ENCODE measurements at regions not wholly inside any gene's neighbourhood (a gene's known extent, or its start where the extent isn't known, plus 50 kb on each side); places are given as distances from the start of the nearest gene placed in this dataset.

DNA sequence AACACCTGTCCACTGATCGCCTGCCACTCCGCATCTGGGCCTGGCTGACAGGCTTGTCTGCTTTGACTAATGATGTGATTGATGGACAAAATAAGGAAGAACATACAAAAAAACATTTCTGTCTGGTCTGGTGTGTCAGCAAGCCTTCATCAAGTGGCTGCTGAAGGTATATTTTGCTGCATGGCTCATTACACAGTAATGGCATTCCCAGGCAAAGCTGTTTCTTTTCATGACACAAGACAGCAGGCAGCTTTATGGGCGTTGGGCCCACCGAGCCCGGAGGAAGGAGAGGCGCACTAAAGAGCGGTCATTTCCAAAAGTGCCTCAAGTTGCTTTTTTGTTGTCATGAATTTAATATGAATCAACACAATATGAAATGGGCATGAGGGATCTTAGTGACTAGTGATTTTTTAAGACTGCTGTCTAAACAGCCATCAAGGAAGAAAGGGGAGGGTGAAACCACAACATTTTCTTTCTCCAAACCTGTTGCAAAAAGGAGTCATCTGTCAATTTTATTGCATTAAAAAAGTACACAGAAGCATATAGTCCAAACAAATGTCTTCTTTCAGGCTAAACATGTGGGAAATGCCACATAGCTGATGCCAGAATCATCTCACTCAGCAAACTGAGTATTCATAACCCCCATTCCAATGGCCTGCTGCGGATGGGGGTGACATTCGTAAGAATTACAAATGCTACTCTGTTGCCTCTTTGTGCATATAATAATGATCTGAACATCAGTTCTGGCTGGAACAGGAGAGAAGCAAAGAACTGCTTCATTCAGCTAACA is 476.6 kb downstream of the ZNF536 start:
- Histone ChIP-seq H4K5ac (ENCODE audit: insufficient read length, low read depth, low read length) (no peak overlapping the region), H3K4me2 (ENCODE audit: insufficient read depth in 1 of 2, low read depth in 2 of 2, low read length in 2 of 2) (no peak overlapping the region), H3K4me3 (ENCODE audit: extremely low read depth in 1 of 4, insufficient read depth in 2 of 4, low read depth in 3 of 4, low read length in 4 of 4) (no peak overlapping the region), H3K9me3 (ENCODE audit: insufficient read depth in 2 of 2, low read depth in 1 of 2, low read length in 1 of 2) (peaks cover 0 to 2% of the 10 kb centered on the region in 2 experiments; a peak in 1 of 4 replicates), H2AFZ (ENCODE audit: low read length) (no peak overlapping the region), H3K36me3 (ENCODE audit: control insufficient read depth in 2 of 4, insufficient read depth in 4 of 4, low read length in 3 of 4) (no peaks in the 10 kb centered on the region), H2BK12ac (ENCODE audit: low read depth, low read length) (no peak overlapping the region), H3K27me3 (replicated peaks in 1 of 4; ENCODE audit: control insufficient read depth in 3 of 4, extremely low read depth in 1 of 4, insufficient read depth in 3 of 4, low read length in 3 of 4) (no peaks in the 10 kb centered on the region), H4K20me1 (replicated peaks in 1 of 2; ENCODE audit: control insufficient read depth in 1 of 2, insufficient read depth in 2 of 2, low read length in 2 of 2) (no peaks in the 10 kb centered on the region), H3K14ac (ENCODE audit: insufficient read length) (no peak overlapping the region), H3K56ac (replicated peaks; ENCODE audit: insufficient read length, low read depth, low read length) (no peak overlapping the region), H2BK5ac (ENCODE audit: low read depth, low read length) (no peak overlapping the region), H3K4ac (replicated peaks; ENCODE audit: insufficient read length, low read depth, low read length) (no peak overlapping the region), H3K4me1 (replicated peaks in 1 of 4; ENCODE audit: control insufficient read depth in 3 of 4, insufficient read depth in 4 of 4, low read length in 3 of 4) (no peaks in the 10 kb centered on the region), H3K79me2 (ENCODE audit: control insufficient read depth in 1 of 2, insufficient read depth in 2 of 2, low read length in 2 of 2) (no peaks in the 10 kb centered on the region), H2AK5ac (ENCODE audit: low read depth, low read length) (no peak overlapping the region), H3K18ac (ENCODE audit: extremely low read depth, low read length) (no peak overlapping the region), H3K23me2 (ENCODE audit: low read depth, low read length) (no peaks in the 10 kb centered on the region; the same call in 1 of the 2 replicates), H4K91ac (replicated peaks; ENCODE audit: insufficient read length, low read length) (no peak overlapping the region), H3K27ac (ENCODE audit: low read depth, low read length) (no peak overlapping the region), H4K8ac (ENCODE audit: extremely low read depth, insufficient read depth, low read length) (no peak overlapping the region), H3K79me1 (ENCODE audit: low read depth, low read length) (no peaks in the 10 kb centered on the region), H3K23ac (ENCODE audit: insufficient read length) (no peak overlapping the region), H3K9ac (replicated peaks in 1 of 4; ENCODE audit: extremely low read depth in 1 of 4, low read depth in 3 of 4, low read length in 3 of 4) (no peak overlapping the region), H2BK120ac (replicated peaks; ENCODE audit: low read depth, low read length) (no peak overlapping the region), H2BK20ac (ENCODE audit: low read length) (no peak overlapping the region), H2BK15ac (ENCODE audit: low read length) (no peak overlapping the region)
- WGBS, 2 experiments (ENCODE audit: extremely low coverage in 1 of 2, insufficient coverage in 1 of 2, insufficient read length in 1 of 2, insufficient replicate concordance in 2 of 2, low coverage in 1 of 2, low lambda C conversion rate in 2 of 2, missing lambda C conversion rate in 1 of 2), result 96% methylated on average over 9 of the region's 9 CpGs; no CpG with 5 or more reads in 1 of the 2 experiments
- POLR2A ChIA-PET (ENCODE audit: partially characterized antibody), result no interaction called here
- TF ChIP-seq EGR1 (IDR thresholded peaks at IDR 0.05; ENCODE audit: borderline replicate concordance, low read depth, low read length), result no peak
- TF ChIP-seq SIX5 (IDR thresholded peaks at IDR 0.05; ENCODE audit: low read depth, low read length), result no peak
- CTCF ChIA-PET (ENCODE audit: partially characterized antibody), result interaction anchor here (0.6 kb wide), 1 partner anchor 148 kb away, joined by 3 read pairs; no protein-coding TSS in a partner anchor
- DNase-seq (ENCODE audit: low read depth in 1 of 2, low spot score in 2 of 2) (no peak), FAIRE-seq (no peak)
